Activated CD8-positive, alpha-beta memory T cell treated with anti-CD3 and anti-CD28 coated beads, Interleukin-2, amount 10 ng/mL, durations not matched to agents 7 days and 5 days (primary cell): ENCODE measurements at regions not wholly inside any gene's neighbourhood (a gene's known extent, or its start where the extent isn't known, plus 50 kb on each side); places are given as distances from the start of the nearest gene placed in this dataset.
"Not testable (repeated sequence)": the region's sequence is repeated elsewhere in the genome, so short reads cannot be mapped to it uniquely, and the experiment has no call there.

Experiments used
- ATAC-seq: fragments of 150-1000 bp; cut with Tn5 transposase; one replicate; pipeline ENCODE4 v1.10.0; 2021; ENCODE audit warnings: moderate library complexity
- CTCF ChIA-PET: fragments of 350-600 bp; sonication (Branson Sonifier 250); formaldehyde crosslinking; loops from one replicate; lab custom pipeline; 2021; ENCODE audit warnings: antibody characterized with exemption; lab: Charles Lee
- DNase-seq: peaks from one replicate; pipeline ENCODE4 v3.0.0-alpha.2; 2020
- H3K27ac Mint-ChIP-seq: one replicate; pipeline ENCODE4 v1.8.0; 2021; ENCODE audit warnings: mild to moderate bottlenecking, mixed read lengths
- H3K27me3 Mint-ChIP-seq: one replicate; pipeline ENCODE4 v1.8.0; 2021; ENCODE audit warnings: mixed read lengths
- H3K36me3 Mint-ChIP-seq: one replicate; pipeline ENCODE4 v1.8.0; 2021; ENCODE audit warnings: mild to moderate bottlenecking, mixed read lengths
- H3K4me1 Mint-ChIP-seq: one replicate; pipeline ENCODE4 v1.8.0; 2021; ENCODE audit warnings: mixed read lengths
- H3K4me3 Mint-ChIP-seq: one replicate; pipeline ENCODE4 v1.8.0; 2021; ENCODE audit warnings: mild to moderate bottlenecking, moderate library complexity, mixed read lengths
- H3K9me3 Mint-ChIP-seq: one replicate; pipeline ENCODE4 v1.8.0; 2022; ENCODE audit warnings: low read depth, mixed read lengths

DNA sequence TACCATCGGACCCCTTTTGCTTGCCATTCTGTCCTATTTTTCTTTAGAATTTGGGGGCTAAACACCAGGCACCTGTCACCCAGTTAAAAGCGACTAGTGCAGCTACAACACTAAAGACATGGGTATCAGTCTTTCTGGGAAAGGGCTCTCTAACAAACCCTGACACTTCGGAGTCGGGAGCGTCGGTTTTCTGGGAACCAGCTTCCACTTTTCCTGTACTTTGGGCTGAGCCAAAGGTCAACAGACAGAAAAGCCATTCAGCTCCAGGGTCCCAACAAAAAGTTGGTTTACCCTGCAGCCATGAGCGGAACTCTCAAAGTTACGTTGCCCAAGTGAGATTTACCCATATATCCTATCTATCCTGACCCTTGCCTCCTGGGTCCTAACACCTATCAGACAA, 337.0 kb upstream of the SLITRK5 start:
- H3K4me1 Mint-ChIP-seq, result no peaks in the 10 kb centered on the region
- no peak for ATAC-seq
- no peaks in the 10 kb centered on the region for H3K36me3 Mint-ChIP-seq
- no peak overlapping the region for H3K27ac Mint-ChIP-seq
- no peaks in the 10 kb centered on the region for H3K27me3 Mint-ChIP-seq
- no peak overlapping the region for H3K4me3 Mint-ChIP-seq
- no peak for DNase-seq
- H3K9me3 Mint-ChIP-seq, result no peaks in the 10 kb centered on the region
- CTCF ChIA-PET, result no interaction called here

- not testable (repeated sequence) for H3K27ac Mint-ChIP-seq
These were observed 334.8 kb upstream of the SLITRK5 start for GRCh38 chr13:87336346-87336889.

DNA sequence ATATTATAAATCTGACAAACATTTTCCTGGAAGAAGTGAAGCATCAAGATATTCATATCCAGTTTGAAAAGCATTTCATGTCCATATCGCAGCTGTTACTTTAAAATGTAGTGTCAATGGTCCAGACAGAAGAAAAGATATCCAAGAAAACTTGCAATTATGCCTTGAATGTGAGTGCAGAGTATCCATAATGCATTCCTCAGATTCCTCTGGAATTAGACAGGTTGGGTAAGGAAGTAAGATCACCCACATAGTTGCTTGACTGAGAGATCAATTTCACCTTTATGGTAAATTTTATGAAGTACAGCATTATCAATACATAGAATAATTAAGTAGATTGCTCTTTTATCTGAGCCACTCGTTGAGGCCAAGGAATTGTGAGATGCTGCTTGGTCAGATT, 327.0 kb upstream of the SLITRK5 start:
- CTCF ChIA-PET, result no interaction called here
- no peak for DNase-seq
- no peaks in the 10 kb centered on the region for H3K27me3 Mint-ChIP-seq
- no peaks in the 10 kb centered on the region for H3K4me1 Mint-ChIP-seq
- no peak for ATAC-seq
- no peak overlapping the region for H3K4me3 Mint-ChIP-seq
- H3K36me3 Mint-ChIP-seq, result no peaks in the 10 kb centered on the region
- no peaks in the 10 kb centered on the region for H3K9me3 Mint-ChIP-seq
- no peak overlapping the region for H3K27ac Mint-ChIP-seq

More at GRCh38 chr13:87336346-87336889, 334.8 kb upstream of the SLITRK5 start:
- H3K36me3 Mint-ChIP-seq, H3K27me3 Mint-ChIP-seq, DNase-seq, CTCF ChIA-PET, ATAC-seq, H3K4me1 Mint-ChIP-seq, H3K9me3 Mint-ChIP-seq, H3K4me3 Mint-ChIP-seq: not testable (repeated sequence)

GRCh38 chr13:87355451-87355850, 315.7 kb upstream of the SLITRK5 start:
- Mint-ChIP-seq H3K4me3 (no peak overlapping the region), H3K9me3 (peaks cover 7% of the 10 kb centered on the region), H3K36me3 (no peaks in the 10 kb centered on the region), H3K27ac (no peak overlapping the region), H3K27me3 (no peaks in the 10 kb centered on the region), H3K4me1 (no peaks in the 10 kb centered on the region)
- DNase-seq (no peak), ATAC-seq (no peak)
- CTCF ChIA-PET, result no interaction called here

DNA sequence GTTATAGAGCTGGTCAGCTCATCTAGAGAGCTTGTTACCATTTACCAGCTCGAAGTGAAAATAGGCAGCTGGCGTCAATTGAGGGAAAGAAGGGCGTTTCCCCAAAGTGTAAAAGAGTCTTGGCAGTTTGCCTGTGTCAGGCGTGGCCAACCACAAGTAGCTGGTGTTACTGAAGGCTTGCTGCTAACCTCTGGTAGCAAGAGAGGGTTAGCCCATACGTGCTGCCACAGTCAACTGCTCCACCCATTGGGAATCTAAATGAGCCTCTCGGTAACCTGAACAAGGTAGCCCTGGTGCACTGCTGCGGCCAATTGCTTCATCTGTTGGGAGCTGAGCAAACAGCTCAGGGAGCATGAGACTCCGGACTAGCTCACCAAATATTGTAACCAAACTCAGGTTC, 314.9 kb upstream of the SLITRK5 start:
- no peaks in the 10 kb centered on the region for H3K36me3 Mint-ChIP-seq
- H3K9me3 Mint-ChIP-seq, result peaks cover 9% of the 10 kb centered on the region
- H3K27me3 Mint-ChIP-seq, result no peaks in the 10 kb centered on the region
- H3K4me1 Mint-ChIP-seq, result no peaks in the 10 kb centered on the region
- ATAC-seq, result no peak
- no peak for DNase-seq
- CTCF ChIA-PET, result no interaction called here
- H3K4me3 Mint-ChIP-seq, result no peak overlapping the region
- no peak overlapping the region for H3K27ac Mint-ChIP-seq

DNA sequence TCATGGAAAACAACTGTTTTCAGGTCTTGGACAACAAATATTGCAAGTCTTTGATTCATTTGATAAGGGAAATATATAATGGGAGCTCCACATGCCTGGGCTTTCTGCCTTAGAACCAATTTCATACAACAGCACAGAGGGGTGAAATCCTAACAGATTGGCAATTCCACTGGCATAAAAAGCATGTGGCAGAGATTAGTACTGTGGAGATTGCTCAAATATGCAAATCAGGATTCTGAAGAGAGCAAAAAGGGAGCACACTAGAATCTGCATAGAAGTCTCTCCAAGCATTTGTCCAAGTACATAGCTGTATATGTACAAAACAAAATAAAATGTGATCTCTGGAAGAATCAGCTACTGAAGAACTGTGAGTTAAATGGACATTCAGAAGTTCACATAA, 312.9 kb upstream of the SLITRK5 start:
- ATAC-seq, result no peak

GRCh38 chr13:87361216-87361615, 310.0 kb upstream of the SLITRK5 start:
- Mint-ChIP-seq H3K36me3 (no peaks in the 10 kb centered on the region), H3K27ac (no peak overlapping the region), H3K4me1 (no peaks in the 10 kb centered on the region), H3K27me3 (no peaks in the 10 kb centered on the region), H3K9me3 (peaks cover 2% of the 10 kb centered on the region), H3K4me3 (no peak overlapping the region)
- DNase-seq, result no peak
- ATAC-seq, result no peak
- CTCF ChIA-PET, result no interaction called here

More for the DNA sequence above, 312.9 kb upstream of the SLITRK5 start:
- no peaks in the 10 kb centered on the region for H3K36me3 Mint-ChIP-seq
- DNase-seq, result no peak
- peaks cover 9% of the 10 kb centered on the region for H3K9me3 Mint-ChIP-seq
- no peak overlapping the region for H3K4me3 Mint-ChIP-seq
- H3K27me3 Mint-ChIP-seq, result no peaks in the 10 kb centered on the region
- no peaks in the 10 kb centered on the region for H3K4me1 Mint-ChIP-seq
- no peak overlapping the region for H3K27ac Mint-ChIP-seq
- CTCF ChIA-PET, result no interaction called here

DNA sequence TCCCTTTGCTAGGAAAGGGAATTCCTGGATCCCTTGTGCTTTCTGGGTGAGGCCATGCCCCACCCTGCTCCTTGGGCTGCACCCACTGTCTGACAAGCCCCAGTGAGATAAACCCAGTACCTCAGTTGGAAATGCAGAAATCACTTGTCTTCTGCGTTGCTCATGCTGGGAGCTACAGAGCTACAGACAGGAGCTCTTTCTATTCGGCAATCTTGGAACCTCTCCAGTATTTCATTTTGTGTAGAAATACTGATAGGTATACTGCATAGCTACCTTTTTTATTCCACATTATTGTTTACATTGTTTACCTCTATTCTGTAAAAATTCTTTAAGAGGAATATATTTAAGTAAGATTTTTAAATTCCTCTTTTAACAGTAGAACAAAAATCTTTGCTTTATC, 302.5 kb upstream of the SLITRK5 start:
- Mint-ChIP-seq H3K27me3 (no peaks in the 10 kb centered on the region), H3K4me3 (no peak overlapping the region), H3K4me1 (no peaks in the 10 kb centered on the region), H3K9me3 (no peaks in the 10 kb centered on the region), H3K36me3 (no peaks in the 10 kb centered on the region), H3K27ac (no peak overlapping the region)
- no peak for DNase-seq
- CTCF ChIA-PET, result no interaction called here
- no peak for ATAC-seq

GRCh38 chr13:87376081-87376480, 295.1 kb upstream of the SLITRK5 start:
- CTCF ChIA-PET, result no interaction called here

GRCh38 chr13:87384099-87384498, 287.1 kb upstream of the SLITRK5 start:
- Mint-ChIP-seq H3K4me1 (no peaks in the 10 kb centered on the region), H3K27me3 (no peaks in the 10 kb centered on the region), H3K4me3 (no peak overlapping the region), H3K27ac (no peak overlapping the region), H3K9me3 (peaks cover 12% of the 10 kb centered on the region), H3K36me3 (no peaks in the 10 kb centered on the region)
- CTCF ChIA-PET, result no interaction called here
- no peak for DNase-seq
- ATAC-seq, result no peak

More at GRCh38 chr13:87376081-87376480, 295.1 kb upstream of the SLITRK5 start:
- DNase-seq (no peak), ATAC-seq (no peak)
- Mint-ChIP-seq H3K4me1 (no peaks in the 10 kb centered on the region), H3K27me3 (no peaks in the 10 kb centered on the region), H3K36me3 (no peaks in the 10 kb centered on the region), H3K27ac (no peak overlapping the region), H3K4me3 (no peak overlapping the region), H3K9me3 (peaks cover 10% of the 10 kb centered on the region)

GRCh38 chr13:87393358-87393757, 277.8 kb upstream of the SLITRK5 start:
- ATAC-seq (no peak), DNase-seq (no peak)
- Mint-ChIP-seq H3K4me1 (no peaks in the 10 kb centered on the region), H3K36me3 (no peaks in the 10 kb centered on the region), H3K27ac (no peak overlapping the region), H3K4me3 (no peak overlapping the region), H3K27me3 (no peaks in the 10 kb centered on the region), H3K9me3 (no peaks in the 10 kb centered on the region)
- CTCF ChIA-PET, result no interaction called here

DNA sequence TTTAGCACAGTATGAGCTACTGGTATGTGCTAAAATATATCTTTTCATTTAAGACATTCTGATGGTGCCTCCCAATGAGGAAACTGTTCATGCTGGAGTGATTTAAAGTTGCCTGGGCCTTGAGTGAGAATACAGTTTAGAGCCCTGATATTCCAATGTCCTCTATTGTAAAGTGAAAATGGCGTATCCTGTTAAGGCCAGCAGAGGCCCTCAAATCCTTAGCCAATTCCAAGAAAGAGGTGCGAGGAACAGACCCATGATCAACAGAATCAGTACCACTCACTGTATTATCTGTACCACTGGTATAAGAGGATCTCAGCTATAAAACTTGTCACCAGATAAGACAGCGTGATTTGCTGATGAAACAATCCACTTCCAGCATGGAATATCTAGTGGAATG, 273.1 kb upstream of the SLITRK5 start:
- Mint-ChIP-seq H3K4me3 (no peak overlapping the region), H3K27ac (no peak overlapping the region), H3K36me3 (no peaks in the 10 kb centered on the region), H3K27me3 (no peaks in the 10 kb centered on the region), H3K9me3 (peaks cover 7% of the 10 kb centered on the region), H3K4me1 (no peaks in the 10 kb centered on the region)
- DNase-seq (no peak), ATAC-seq (no peak)
- CTCF ChIA-PET, result no interaction called here

DNA sequence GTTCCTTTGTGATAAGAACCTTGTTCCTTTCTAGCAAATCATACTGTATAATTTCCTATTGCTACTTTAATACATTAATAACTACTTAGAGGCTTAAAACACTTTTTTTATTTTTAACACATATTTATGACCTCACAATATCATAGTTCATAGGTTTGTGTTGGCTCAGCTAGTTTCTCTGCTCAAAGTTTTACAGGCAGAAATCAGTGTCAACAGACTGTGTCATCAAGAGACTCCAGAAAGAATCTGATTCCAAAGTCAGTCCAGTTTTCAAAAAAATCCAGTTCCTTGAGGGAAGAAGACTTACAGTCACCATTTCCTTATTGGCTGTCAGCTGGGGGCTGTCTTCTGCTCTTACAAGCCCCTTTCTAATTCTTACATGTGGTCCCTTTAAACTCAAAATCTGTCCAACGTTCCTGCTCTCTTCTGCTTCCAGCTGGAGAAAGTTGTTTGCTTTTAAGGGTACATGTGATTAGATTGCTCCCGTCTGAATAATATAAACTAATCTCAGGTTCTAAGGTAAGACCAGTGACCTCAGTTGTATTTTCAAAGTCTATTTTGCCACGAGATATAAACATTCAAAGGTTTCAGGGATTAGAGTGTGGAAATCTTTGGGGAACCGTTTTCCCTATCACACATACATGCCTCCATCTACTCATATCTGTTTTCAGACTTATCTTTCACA, 267.3 kb upstream of the SLITRK5 start:
- no peak for ATAC-seq
- H3K4me3 Mint-ChIP-seq, result no peak overlapping the region
- no peak overlapping the region for H3K27ac Mint-ChIP-seq
- CTCF ChIA-PET, result no interaction called here
- H3K4me1 Mint-ChIP-seq, result no peaks in the 10 kb centered on the region
- no peaks in the 10 kb centered on the region for H3K36me3 Mint-ChIP-seq
- peaks cover 13% of the 10 kb centered on the region for H3K9me3 Mint-ChIP-seq
- H3K27me3 Mint-ChIP-seq, result no peaks in the 10 kb centered on the region
- DNase-seq, result no peak

- ATAC-seq (no peak), DNase-seq (no peak)
- H3K27me3 Mint-ChIP-seq, result no peaks in the 10 kb centered on the region
- no peak overlapping the region for H3K4me3 Mint-ChIP-seq
- no peak overlapping the region for H3K27ac Mint-ChIP-seq
- H3K9me3 Mint-ChIP-seq, result peaks cover 3% of the 10 kb centered on the region
- CTCF ChIA-PET, result no interaction called here
- no peaks in the 10 kb centered on the region for H3K36me3 Mint-ChIP-seq
- no peaks in the 10 kb centered on the region for H3K4me1 Mint-ChIP-seq
These were observed 244.4 kb upstream of the SLITRK5 start for GRCh38 chr13:87426742-87427141.
